GM23338 (cell line): ENCODE measurements at regions not wholly inside any gene's neighbourhood (a gene's known extent, or its start where the extent isn't known, plus 50 kb on each side); places are given as distances from the start of the nearest gene placed in this dataset.

Experiments
- ATAC-seq: fragments of 200-7000 bp; cut with Tn5 transposase; 3 replicates; pipeline ENCODE4 v1.9.1; 2020
- DNase-seq: peaks from one replicate; pipeline ENCODE4 v3.0.0-alpha.2; 2015; ENCODE audit warnings: low spot score
- H2AFZ ChIP-seq: fragments of 200-600 bp; sonication (generic); 2 replicates; pipeline ENCODE4 v1.8.0; 2016; ENCODE audit warnings: antibody characterized with exemption, mild to moderate bottlenecking, moderate library complexity
- H3F3A ChIP-seq: fragments of 200-600 bp; sonication (generic); replicated peaks from 2 replicates; pipeline ENCODE4 v1.8.0; 2017; ENCODE audit warnings: antibody characterized with exemption, mixed run types, low read depth
- H3K27ac ChIP-seq: fragments of 200-600 bp; sonication (generic); 2 replicates; pipeline ENCODE4 v1.6.1; 2016; ENCODE audit warnings: low read depth
- H3K27me3 ChIP-seq: fragments of 200-600 bp; sonication (generic); 2 replicates; pipeline ENCODE4 v1.8.0; 2016; ENCODE audit warnings: mild to moderate bottlenecking, mixed run types, moderate library complexity; ENCODE audit not compliant: insufficient read depth
- H3K36me3 ChIP-seq: fragments of 200-600 bp; sonication (generic); 2 replicates; pipeline ENCODE4 v1.8.0; 2016; ENCODE audit warnings: mild to moderate bottlenecking; ENCODE audit not compliant: insufficient read depth
- H3K4me1 ChIP-seq: fragments of 200-600 bp; sonication (generic); 2 replicates; pipeline ENCODE4 v1.8.0; 2016; ENCODE audit warnings: mild to moderate bottlenecking, moderate library complexity; ENCODE audit not compliant: insufficient read depth
- H3K4me2 ChIP-seq: fragments of 200-600 bp; sonication (generic); 2 replicates; pipeline ENCODE4 v1.7.1; 2017; ENCODE audit warnings: mixed run types
- H3K4me3 ChIP-seq: fragments of 200-600 bp; sonication (generic); 2 replicates; pipeline ENCODE4 v1.6.1; 2016; ENCODE audit warnings: mixed run types
- H3K79me2 ChIP-seq: fragments of 200-600 bp; sonication (generic); replicated peaks from 2 replicates; pipeline ENCODE4 v1.8.0; 2017; ENCODE audit warnings: mild to moderate bottlenecking; ENCODE audit not compliant: insufficient read depth
- H3K9me2 ChIP-seq: fragments of 200-600 bp; sonication (generic); 2 replicates; pipeline ENCODE4 v1.8.0; 2017; ENCODE audit not compliant: insufficient read depth
- H4K20me1 ChIP-seq: fragments of 200-600 bp; sonication (generic); replicated peaks from 2 replicates; pipeline ENCODE4 v1.8.0; 2017; ENCODE audit warnings: mild to moderate bottlenecking; ENCODE audit not compliant: insufficient read depth
- H3K27ac Mint-ChIP-seq: 2 replicates; pipeline ENCODE4 v1.8.0; 2020; ENCODE audit warnings: inconsistent platforms, mild to moderate bottlenecking, moderate library complexity, mixed read lengths
- H3K27me3 Mint-ChIP-seq: 3 replicates; pipeline ENCODE4 v1.8.0; 2022; ENCODE audit warnings: low read depth, mild to moderate bottlenecking, moderate library complexity, mixed read lengths, inconsistent platforms; ENCODE audit not compliant: insufficient read depth, poor library complexity
- H3K36me3 Mint-ChIP-seq: 3 replicates; pipeline ENCODE4 v1.8.0; 2021; ENCODE audit warnings: low read depth, mild to moderate bottlenecking, inconsistent platforms, moderate library complexity, mixed read lengths
- H3K4me1 Mint-ChIP-seq: 3 replicates; pipeline ENCODE4 v1.8.0; 2020; ENCODE audit warnings: mild to moderate bottlenecking, inconsistent platforms, mixed read lengths
- H3K4me3 Mint-ChIP-seq: 3 replicates; pipeline ENCODE4 v1.8.0; 2021; ENCODE audit warnings: moderate library complexity, mild to moderate bottlenecking, inconsistent platforms, mixed read lengths
- H3K9me3 Mint-ChIP-seq: 3 replicates; pipeline ENCODE4 v1.8.0; 2020; ENCODE audit warnings: moderate library complexity, mild to moderate bottlenecking, inconsistent platforms, mixed read lengths
- ETS1 ChIP-seq: IDR thresholded peaks from 2 replicates; pipeline ENCODE4 v1.6.1; 2016; ENCODE audit warnings: antibody characterized with exemption
- JUNB ChIP-seq: IDR thresholded peaks from one replicate; pipeline ENCODE4 v1.6.1; 2016; ENCODE audit warnings: antibody characterized with exemption; ENCODE audit not compliant: unreplicated experiment
- REST ChIP-seq: IDR thresholded peaks from one replicate; pipeline ENCODE4 v1.6.1; 2018; ENCODE audit warnings: antibody characterized with exemption; ENCODE audit not compliant: unreplicated experiment
- ZNF114 ChIP-seq: fragments of 250-450 bp; sonication (Bioruptor Pico); IDR thresholded peaks from 2 replicates; pipeline ENCODE4 v1.5.0; 2020; ENCODE audit warnings: mild to moderate bottlenecking, moderate library complexity
- ZNF462 ChIP-seq: fragments of 250-450 bp; sonication (Bioruptor Pico); IDR thresholded peaks from 2 replicates; pipeline ENCODE4 v1.5.0; 2020; ENCODE audit warnings: mild to moderate bottlenecking, moderate library complexity

- no peak for TF ChIP-seq REST
These were observed 91.5 kb downstream of the EN1 start (continued) for GRCh38 chr2:118755901-118756300.

- ATAC-seq: no peak
These were observed 92.1 kb downstream of the EN1 start for GRCh38 chr2:118755384-118755783.

More at GRCh38 chr2:118755384-118755783, 92.1 kb downstream of the EN1 start:
- peaks cover 28% of the 10 kb centered on the region for H3K4me1 ChIP-seq
- no peak overlapping the region for H3K4me3 ChIP-seq
- no peak overlapping the region for H3K27ac ChIP-seq
- no peaks in the 10 kb centered on the region for H3F3A ChIP-seq
- Mint-ChIP-seq H3K9me3 (no peaks in the 10 kb centered on the region), H3K27me3 (peaks cover 8% of the 10 kb centered on the region), H3K4me1 (peaks cover 15% of the 10 kb centered on the region; the same call in 2 of the 3 replicates), H3K4me3 (no peak overlapping the region), H3K27ac (no peak overlapping the region), H3K36me3 (no peaks in the 10 kb centered on the region)
- no peaks in the 10 kb centered on the region for H3K79me2 ChIP-seq
- TF ChIP-seq JUNB: no peak
- no peak for TF ChIP-seq ZNF462
- no peak for TF ChIP-seq ETS1
- TF ChIP-seq ZNF114 (CRISPR knock-in tag): no peak
- H2AFZ ChIP-seq: no peak overlapping the region; the same call in 1 of the 2 replicates
- H3K27me3 ChIP-seq: no peaks in the 10 kb centered on the region
- peaks cover 22% of the 10 kb centered on the region for H3K9me2 ChIP-seq
- peak overlapping the region; percentile 11; the same call in 1 of the 2 replicates for H3K4me2 ChIP-seq
- H3K36me3 ChIP-seq: no peaks in the 10 kb centered on the region; the same call in 1 of the 2 replicates
- H4K20me1 ChIP-seq: no peaks in the 10 kb centered on the region
- no peak for DNase-seq
